GM21423 (cell line): ENCODE measurements at regions not wholly inside any gene's neighbourhood (a gene's known extent, or its start where the extent isn't known, plus 50 kb on each side); places are given as distances from the start of the nearest gene placed in this dataset.
A peak's percentile ranks its signal among the peaks of the same experiment; 100 is the strongest.
"Not testable (repeated sequence)": the region's sequence is repeated elsewhere in the genome, so short reads cannot be mapped to it uniquely, and the experiment has no call there.

Source experiments
- ATAC-seq: cut with Tn5 transposase; IDR thresholded peaks from one replicate; pipeline ENCODE4 v1.9.1; 2021; ENCODE audit warnings: mild to moderate bottlenecking, moderate library complexity; ENCODE audit not compliant: unreplicated experiment

GRCh38 chr5:116959843-116960242, 385.2 kb upstream of the SEMA6A start:
- no peak for ATAC-seq

DNA sequence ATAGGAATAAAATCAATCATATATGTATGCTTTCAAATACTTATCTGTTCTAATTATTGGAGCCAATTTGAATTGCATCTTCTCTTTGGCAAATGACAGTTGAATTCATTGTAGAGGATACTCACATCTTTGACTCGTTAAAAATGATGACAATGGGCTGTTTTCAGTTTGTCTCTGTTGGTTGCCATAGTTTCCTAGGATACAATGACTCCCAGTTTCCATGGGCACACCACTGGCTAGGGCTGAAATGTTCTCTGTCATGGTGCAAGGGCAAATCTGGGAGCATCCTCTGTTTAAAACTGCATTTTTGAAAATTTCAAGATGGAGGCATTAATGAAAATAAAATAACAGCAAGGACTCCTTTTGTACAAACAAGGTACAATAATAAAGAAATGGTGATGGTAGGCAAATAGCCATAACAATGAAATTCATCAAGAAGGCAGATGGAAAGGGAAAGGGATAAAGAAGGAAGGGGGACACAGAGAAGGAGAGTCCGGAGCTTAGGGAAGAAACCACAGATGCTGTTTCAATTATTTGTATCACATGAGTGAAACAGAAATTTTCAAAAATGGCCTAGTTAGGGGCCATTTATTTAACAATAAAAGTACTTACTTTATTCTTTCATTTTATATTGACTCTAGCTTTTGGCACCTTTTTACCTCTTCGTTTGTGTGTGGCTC, 378.8 kb upstream of the SEMA6A start:
- no peak for ATAC-seq

DNA sequence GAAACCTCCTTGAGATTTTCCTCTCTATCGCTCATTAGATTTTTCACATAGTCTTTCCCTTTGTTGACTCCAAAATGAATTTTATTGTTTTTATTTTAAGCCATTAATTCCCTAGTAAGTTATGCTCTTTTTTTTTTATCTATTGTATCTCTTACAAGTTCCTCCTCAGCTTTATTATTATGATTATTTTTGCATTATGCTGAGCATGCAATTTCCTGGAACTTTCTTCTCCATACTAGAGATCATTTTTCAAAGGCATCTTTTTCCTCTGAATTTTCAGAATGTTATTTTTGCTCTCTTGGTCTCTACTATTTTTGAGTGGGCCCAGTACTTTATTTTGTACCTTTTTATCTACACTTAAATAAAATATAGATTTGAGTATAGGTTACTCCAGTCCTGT, 376.6 kb upstream of the SEMA6A start:
- no peak for ATAC-seq

- ATAC-seq, result peak; percentile 100
Observed at GRCh38 chr5:116947691-116948528, 373.3 kb upstream of the SEMA6A start.

- not testable (repeated sequence) for ATAC-seq
Observed at GRCh38 chr5:116945613-116946382, 371.2 kb upstream of the SEMA6A start.

- no peak for ATAC-seq
Observed at GRCh38 chr5:116944183-116944582, 369.6 kb upstream of the SEMA6A start.

- ATAC-seq, result no peak
Observed at GRCh38 chr5:116942622-116943021, 368.0 kb upstream of the SEMA6A start.

DNA sequence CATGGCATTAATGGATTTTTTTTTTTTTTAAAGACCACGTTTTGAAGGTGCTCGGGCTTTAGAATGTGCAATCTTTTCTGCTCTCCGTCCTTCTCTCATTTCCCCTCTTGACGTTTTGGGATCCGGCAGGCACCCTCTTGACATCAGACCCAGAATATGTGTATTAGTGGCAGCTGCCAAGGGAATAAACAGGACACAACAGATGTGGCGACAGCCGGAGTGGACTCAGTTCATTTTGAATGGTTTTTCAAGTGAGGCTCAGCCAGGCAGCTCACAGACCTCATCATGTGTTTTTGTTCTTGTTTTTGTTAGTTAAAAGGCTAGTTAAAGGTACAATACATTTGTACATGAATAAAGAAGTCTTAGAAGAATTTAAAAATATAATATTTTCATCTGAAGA, 365.0 kb upstream of the SEMA6A start:
- ATAC-seq, result no peak

GRCh38 chr5:116938488-116938887, 363.9 kb upstream of the SEMA6A start:
- no peak for ATAC-seq

GRCh38 chr5:116935561-116936162, 361.0 kb upstream of the SEMA6A start:
- no peak for ATAC-seq

DNA sequence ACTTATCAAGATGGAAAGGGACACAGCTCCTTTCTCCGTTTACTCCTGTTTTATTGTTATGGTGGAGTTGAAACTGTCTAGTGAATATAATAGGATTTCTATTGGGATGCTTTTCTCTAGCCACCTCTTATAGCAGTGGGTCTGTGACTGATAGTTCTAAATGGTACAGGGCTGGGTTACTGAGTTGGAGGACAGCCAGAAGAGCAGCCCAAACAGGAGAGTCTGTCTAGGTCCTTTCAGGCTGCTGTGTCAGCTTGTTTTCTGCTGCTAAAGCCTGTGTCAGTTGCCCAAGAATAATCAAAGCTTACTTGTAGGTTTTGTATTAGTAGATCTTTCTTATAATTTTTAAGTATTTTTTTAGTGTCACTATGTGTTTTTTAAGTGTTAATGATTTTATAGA, 356.0 kb upstream of the SEMA6A start:
- ATAC-seq, result no peak

DNA sequence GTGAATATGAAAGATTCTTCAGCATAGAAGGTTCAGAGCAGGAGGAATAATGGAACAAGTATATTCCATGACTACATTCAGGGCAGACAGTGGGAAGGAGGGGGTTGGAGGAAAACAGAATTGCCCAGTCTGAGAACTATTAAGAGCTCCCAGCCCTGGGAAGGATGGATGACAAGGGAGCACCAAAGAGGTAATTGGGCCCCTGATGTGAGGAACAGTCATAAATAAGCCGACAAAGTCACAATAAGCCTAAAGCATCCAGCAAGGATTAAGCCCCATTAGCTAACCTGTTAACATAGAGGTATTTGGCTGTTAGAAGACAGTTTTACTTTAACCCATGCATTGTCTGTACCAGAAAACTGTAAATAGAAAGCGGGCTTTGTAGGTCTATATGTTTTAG, 348.7 kb upstream of the SEMA6A start:
- ATAC-seq, result no peak

DNA sequence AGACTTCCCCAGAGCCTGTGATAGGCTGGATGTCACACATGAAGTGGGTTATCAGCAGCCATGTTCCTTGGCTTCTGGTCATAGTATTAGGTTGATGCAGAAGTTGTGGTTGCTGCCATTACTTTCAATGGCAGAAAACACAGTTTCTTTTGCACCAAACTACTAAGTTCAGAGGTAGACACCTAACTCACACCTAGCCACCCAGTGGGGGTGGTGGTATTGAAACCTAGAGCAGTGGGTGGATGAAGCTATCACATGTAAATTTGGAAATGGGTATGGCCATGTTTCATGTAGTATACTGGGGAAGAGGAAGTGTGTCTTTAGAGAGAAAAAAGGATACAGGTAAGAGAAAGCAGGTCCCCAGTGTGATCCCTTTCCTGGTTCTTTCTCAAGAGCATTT, 347.9 kb upstream of the SEMA6A start:
- ATAC-seq, result peak; percentile 51

GRCh38 chr5:116914869-116915504, 340.4 kb upstream of the SEMA6A start:
- ATAC-seq, result no peak

DNA sequence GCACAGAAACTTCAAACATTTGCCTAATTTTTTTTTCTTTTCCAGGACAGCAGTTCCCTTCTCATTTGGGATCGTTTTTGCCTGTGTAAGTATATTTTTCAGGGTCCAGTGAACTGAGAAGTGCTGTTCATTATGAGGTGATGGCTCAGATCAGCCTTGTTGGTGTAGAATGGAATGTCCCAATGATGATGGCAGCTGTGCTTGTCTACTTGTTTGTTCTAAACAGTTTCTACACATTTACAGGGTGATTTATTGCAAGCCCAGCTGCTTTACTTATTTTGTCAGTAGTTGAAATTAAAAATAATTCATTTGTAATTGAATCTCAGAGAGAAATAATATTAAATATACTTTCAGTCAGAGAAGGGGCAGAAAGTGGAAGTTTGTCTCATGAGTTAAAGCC, 337.6 kb upstream of the SEMA6A start:
- ATAC-seq, result no peak

DNA sequence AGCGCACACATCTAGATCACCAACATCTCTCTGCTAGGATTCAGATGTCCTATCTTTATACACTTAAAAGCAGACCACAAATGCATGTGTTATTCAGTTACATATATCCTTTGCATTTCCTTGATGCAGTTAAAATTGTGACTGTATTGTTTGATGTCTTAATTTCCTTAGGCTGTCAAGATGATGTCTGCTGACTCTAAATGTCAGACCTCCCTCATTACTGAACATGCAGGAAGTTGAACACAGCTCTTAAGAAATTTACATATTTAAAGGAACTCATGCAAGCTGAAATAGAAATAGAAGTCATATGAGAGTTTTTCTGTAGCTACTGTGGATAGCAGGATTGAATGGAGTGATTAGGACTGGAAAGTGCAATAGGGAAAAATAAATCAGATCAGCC, 336.5 kb upstream of the SEMA6A start:
- ATAC-seq, result no peak

DNA sequence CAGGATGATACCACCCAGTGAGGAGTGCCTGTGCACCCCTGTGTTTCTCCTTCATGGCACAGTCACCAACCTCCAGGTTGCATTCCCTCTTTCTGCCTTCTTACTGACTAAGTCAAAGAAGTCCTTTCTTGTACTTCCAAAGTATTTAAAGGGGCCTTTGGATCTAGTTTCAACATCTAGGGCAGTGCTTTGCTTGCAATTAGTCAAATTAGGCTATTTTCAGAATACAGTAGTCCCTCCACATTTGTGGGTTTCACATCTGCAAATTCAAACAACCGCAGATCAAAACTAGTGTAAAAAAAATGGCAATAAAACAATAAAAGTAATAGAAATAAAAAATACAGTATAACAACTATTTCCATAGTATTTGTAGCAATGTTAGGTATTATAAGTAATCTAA, 333.9 kb upstream of the SEMA6A start:
- ATAC-seq, result peak; percentile 53

- no peak for ATAC-seq
Observed at GRCh38 chr5:116905885-116906284, 331.3 kb upstream of the SEMA6A start.

- ATAC-seq, result no peak
Observed at GRCh38 chr5:116900793-116901192, 326.2 kb upstream of the SEMA6A start.

- no peak for ATAC-seq
Observed at GRCh38 chr5:116898917-116899316, 324.3 kb upstream of the SEMA6A start.

DNA sequence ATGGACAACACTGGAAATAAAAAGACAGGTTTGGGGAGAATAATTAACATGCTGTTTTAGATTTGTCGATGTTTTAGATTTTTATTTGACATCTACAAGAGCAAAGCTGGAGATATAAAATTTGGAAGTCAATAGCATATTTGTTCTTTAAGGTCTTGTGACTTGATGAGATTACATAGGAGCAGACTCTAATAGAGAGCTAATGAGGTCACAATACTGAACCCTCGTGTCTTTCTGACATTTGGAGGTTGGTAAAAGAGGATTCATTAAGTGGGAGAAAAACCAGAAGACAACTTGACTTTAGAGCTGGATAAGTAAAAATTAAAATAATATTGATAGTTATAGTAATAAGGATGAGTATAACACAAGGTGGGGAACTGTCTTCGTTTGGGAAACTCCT, 322.7 kb upstream of the SEMA6A start:
- no peak for ATAC-seq
